ENCODE measurements at regions not wholly inside any gene's neighbourhood (a gene's known extent, or its start where the extent isn't known, plus 50 kb on each side); places are given as distances from the start of the nearest gene placed in this dataset.

- DNase-seq (ENCODE audit: low read depth): no peak
Measured at GRCh38 chr5:73374520-73375190, 73.9 kb downstream of the FOXD1 start.

GRCh38 chr5:73373814-73374510, 74.6 kb downstream of the FOXD1 start:
- no peak for DNase-seq (ENCODE audit: low read depth)

- peak; percentile 72 for DNase-seq (ENCODE audit: low read depth)
Measured at GRCh38 chr5:73370640-73371583, 77.7 kb downstream of the FOXD1 start.

- DNase-seq (ENCODE audit: low read depth): no peak
Measured at GRCh38 chr5:73370095-73370494, 78.5 kb downstream of the FOXD1 start.

GRCh38 chr5:73369278-73369677, 79.3 kb downstream of the FOXD1 start:
- DNase-seq (ENCODE audit: low read depth): no peak

- no peak for DNase-seq (ENCODE audit: low read depth)
Measured at GRCh38 chr5:73367650-73368049, 80.9 kb downstream of the FOXD1 start.

- DNase-seq (ENCODE audit: low read depth): no peak
Measured at GRCh38 chr5:73365990-73366667, 82.4 kb downstream of the FOXD1 start.

- peak; percentile 91 for DNase-seq (ENCODE audit: low read depth)
Measured at GRCh38 chr5:73365301-73365853, 83.2 kb downstream of the FOXD1 start.

- peak; percentile 80 for DNase-seq (ENCODE audit: low read depth)
Measured at GRCh38 chr5:73363911-73364730, 84.5 kb downstream of the FOXD1 start.

GRCh38 chr5:73359395-73359794, 89.2 kb downstream of the FOXD1 start:
- DNase-seq (ENCODE audit: low read depth): no peak

- DNase-seq (ENCODE audit: low read depth): no peak
Measured at GRCh38 chr5:73358366-73358765, 90.2 kb downstream of the FOXD1 start.

- no peak for DNase-seq (ENCODE audit: low read depth)
Measured at GRCh38 chr5:73357576-73357975, 91.0 kb downstream of the FOXD1 start.

- DNase-seq (ENCODE audit: low read depth): no peak
Measured at GRCh38 chr5:73355108-73355507, 93.5 kb downstream of the FOXD1 start.

- DNase-seq (ENCODE audit: low read depth): no peak
Measured at GRCh38 chr5:73354406-73354805, 94.2 kb downstream of the FOXD1 start.

- no peak for DNase-seq (ENCODE audit: low read depth)
Measured at GRCh38 chr5:73352649-73353230, 95.8 kb downstream of the FOXD1 start.

- no peak for DNase-seq (ENCODE audit: low read depth)
Measured at GRCh38 chr5:73352243-73352642, 96.3 kb downstream of the FOXD1 start.

GRCh38 chr5:73351593-73351992, 97.0 kb downstream of the FOXD1 start:
- no peak for DNase-seq (ENCODE audit: low read depth)

- DNase-seq (ENCODE audit: low read depth): no peak
Measured at GRCh38 chr5:73346878-73347408, 101.6 kb downstream of the FOXD1 start.

- DNase-seq (ENCODE audit: low read depth): no peak
Measured at GRCh38 chr5:73344835-73345234, 103.7 kb downstream of the FOXD1 start.

- DNase-seq (ENCODE audit: low read depth): no peak
Measured at GRCh38 chr5:73339711-73340110, 108.9 kb downstream of the FOXD1 start.
